ENCODE measurements at regions not wholly inside any gene's neighbourhood (a gene's known extent, or its start where the extent isn't known, plus 50 kb on each side); places are given as distances from the start of the nearest gene placed in this dataset.
"Not testable (repeated sequence)": the region's sequence is repeated elsewhere in the genome, so short reads cannot be mapped to it uniquely, and the experiment has no call there.

GRCh38 chr11:130560000-130560780 lies 111.7 kb downstream of the ADAMTS15 start:
- Histone ChIP-seq H3K9me3 (ENCODE audit: control insufficient read depth, low read length) (no peaks in the 10 kb centered on the region), H3K27ac (ENCODE audit: low read depth in 1 of 2, low read length in 2 of 2) (no peak overlapping the region), H3K4me3 (ENCODE audit: low read length in 2 of 2) (no peak overlapping the region), H3K4me1 (ENCODE audit: control insufficient read depth in 1 of 2, insufficient read depth in 2 of 2, low read length in 2 of 2) (no peaks in the 10 kb centered on the region), H3K36me3 (ENCODE audit: control insufficient read depth in 1 of 2, insufficient read depth in 2 of 2, low read length in 1 of 2) (no peaks in the 10 kb centered on the region), H3K27me3 (ENCODE audit: control insufficient read depth in 1 of 2, insufficient read depth in 2 of 2, low read length in 1 of 2) (no peaks in the 10 kb centered on the region)
- WGBS, 2 donors: 88% methylated on average over 14 of the region's 14 CpGs
- DNase-seq (no peak), ATAC-seq (ENCODE audit: low FRiP score) (no peak)
- intact Hi-C loops (cut with DNase I): no loop called here

- DNase-seq: no peak
- intact Hi-C loops (cut with DNase I): no loop called here
- WGBS, 2 donors: 9 to 77% methylated on average over 1 of the region's 1 CpG
- Histone ChIP-seq H3K36me3 (ENCODE audit: control insufficient read depth in 1 of 2, insufficient read depth in 2 of 2, low read length in 1 of 2) (no peaks in the 10 kb centered on the region), H3K9me3 (ENCODE audit: control insufficient read depth, low read length) (no peaks in the 10 kb centered on the region), H3K27ac (ENCODE audit: low read depth in 1 of 2, low read length in 2 of 2) (no peak overlapping the region), H3K4me3 (ENCODE audit: low read length in 2 of 2) (no peak overlapping the region), H3K27me3 (ENCODE audit: control insufficient read depth in 1 of 2, insufficient read depth in 2 of 2, low read length in 1 of 2) (no peaks in the 10 kb centered on the region), H3K4me1 (ENCODE audit: control insufficient read depth in 1 of 2, insufficient read depth in 2 of 2, low read length in 2 of 2) (no peaks in the 10 kb centered on the region)
- no peak for ATAC-seq (ENCODE audit: low FRiP score)
Measured at GRCh38 chr11:130560781-130561109, 112.3 kb downstream of the ADAMTS15 start.

GRCh38 chr11:130561441-130561881 lies 113.0 kb downstream of the ADAMTS15 start:
- H3K36me3 ChIP-seq (ENCODE audit: control insufficient read depth in 1 of 2, insufficient read depth in 2 of 2, low read length in 1 of 2): no peaks in the 10 kb centered on the region
- 82 to 87% methylated on average over 12 of the region's 12 CpGs for WGBS, 2 donors
- ATAC-seq (ENCODE audit: low FRiP score): no peak
- no peak overlapping the region for H3K27ac ChIP-seq (ENCODE audit: low read depth in 1 of 2, low read length in 2 of 2)
- no peaks in the 10 kb centered on the region for H3K27me3 ChIP-seq (ENCODE audit: control insufficient read depth in 1 of 2, insufficient read depth in 2 of 2, low read length in 1 of 2)
- intact Hi-C loops (cut with DNase I): no loop called here
- no peaks in the 10 kb centered on the region for H3K9me3 ChIP-seq (ENCODE audit: control insufficient read depth, low read length)
- no peak for DNase-seq
- H3K4me3 ChIP-seq (ENCODE audit: low read length in 2 of 2): no peak overlapping the region
- H3K4me1 ChIP-seq (ENCODE audit: control insufficient read depth in 1 of 2, insufficient read depth in 2 of 2, low read length in 2 of 2): no peaks in the 10 kb centered on the region

GRCh38 chr11:130562549-130562948 lies 114.1 kb downstream of the ADAMTS15 start:
- DNase-seq (no peak), ATAC-seq (ENCODE audit: low FRiP score) (no peak)
- no peaks in the 10 kb centered on the region for H3K4me1 ChIP-seq (ENCODE audit: control insufficient read depth in 1 of 2, insufficient read depth in 2 of 2, low read length in 2 of 2)
- no peak overlapping the region for H3K4me3 ChIP-seq (ENCODE audit: low read length in 2 of 2)
- no peak overlapping the region for H3K27ac ChIP-seq (ENCODE audit: low read depth in 1 of 2, low read length in 2 of 2)
- no peaks in the 10 kb centered on the region for H3K36me3 ChIP-seq (ENCODE audit: control insufficient read depth in 1 of 2, insufficient read depth in 2 of 2, low read length in 1 of 2)
- H3K27me3 ChIP-seq (ENCODE audit: control insufficient read depth in 1 of 2, insufficient read depth in 2 of 2, low read length in 1 of 2): no peaks in the 10 kb centered on the region
- intact Hi-C loops (cut with DNase I): no loop called here
- WGBS, 2 donors: 86 to 97% methylated on average over 2 of the region's 2 CpGs
- H3K9me3 ChIP-seq (ENCODE audit: control insufficient read depth, low read length): no peaks in the 10 kb centered on the region

- H3K4me3 ChIP-seq (ENCODE audit: low read length in 2 of 2); H3K9me3 ChIP-seq (ENCODE audit: control insufficient read depth, low read length); ATAC-seq (ENCODE audit: low FRiP score); intact Hi-C loops (cut with DNase I); H3K27me3 ChIP-seq (ENCODE audit: control insufficient read depth in 1 of 2, insufficient read depth in 2 of 2, low read length in 1 of 2); DNase-seq; H3K27ac ChIP-seq (ENCODE audit: low read depth in 1 of 2, low read length in 2 of 2); H3K36me3 ChIP-seq (ENCODE audit: control insufficient read depth in 1 of 2, insufficient read depth in 2 of 2, low read length in 1 of 2); H3K4me1 ChIP-seq (ENCODE audit: control insufficient read depth in 1 of 2, insufficient read depth in 2 of 2, low read length in 2 of 2): not testable (repeated sequence)
- 83 to 95% methylated on average over 7 of the region's 7 CpGs for WGBS, 2 donors
Measured at GRCh38 chr11:130566360-130566759, 117.9 kb downstream of the ADAMTS15 start.

- ATAC-seq (ENCODE audit: low FRiP score) (no peak), DNase-seq (no peak)
- no peaks in the 10 kb centered on the region for H3K27me3 ChIP-seq (ENCODE audit: control insufficient read depth in 1 of 2, insufficient read depth in 2 of 2, low read length in 1 of 2)
- H3K4me1 ChIP-seq (ENCODE audit: control insufficient read depth in 1 of 2, insufficient read depth in 2 of 2, low read length in 2 of 2): no peaks in the 10 kb centered on the region
- H3K9me3 ChIP-seq (ENCODE audit: control insufficient read depth, low read length): no peaks in the 10 kb centered on the region
- intact Hi-C loops (cut with DNase I): no loop called here
- H3K4me3 ChIP-seq (ENCODE audit: low read length in 2 of 2): no peak overlapping the region
- H3K36me3 ChIP-seq (ENCODE audit: control insufficient read depth in 1 of 2, insufficient read depth in 2 of 2, low read length in 1 of 2): no peaks in the 10 kb centered on the region
- no peak overlapping the region for H3K27ac ChIP-seq (ENCODE audit: low read depth in 1 of 2, low read length in 2 of 2)
- WGBS, 2 donors: 96 to 97% methylated on average over 1 of the region's 1 CpG
Measured at GRCh38 chr11:130571519-130571918, 123.1 kb downstream of the ADAMTS15 start.

GRCh38 chr11:130571947-130572584 lies 123.6 kb downstream of the ADAMTS15 start:
- Histone ChIP-seq H3K27ac (ENCODE audit: low read depth in 1 of 2, low read length in 2 of 2) (no peak overlapping the region), H3K9me3 (ENCODE audit: control insufficient read depth, low read length) (no peaks in the 10 kb centered on the region), H3K27me3 (ENCODE audit: control insufficient read depth in 1 of 2, insufficient read depth in 2 of 2, low read length in 1 of 2) (no peaks in the 10 kb centered on the region), H3K4me1 (ENCODE audit: control insufficient read depth in 1 of 2, insufficient read depth in 2 of 2, low read length in 2 of 2) (no peaks in the 10 kb centered on the region), H3K4me3 (ENCODE audit: low read length in 2 of 2) (no peak overlapping the region), H3K36me3 (ENCODE audit: control insufficient read depth in 1 of 2, insufficient read depth in 2 of 2, low read length in 1 of 2) (no peaks in the 10 kb centered on the region)
- intact Hi-C loops (cut with DNase I): no loop called here
- ATAC-seq (ENCODE audit: low FRiP score) (no peak), DNase-seq (no peak)
- WGBS, 2 donors: 64 to 68% methylated on average over 10 of the region's 10 CpGs

- Histone ChIP-seq H3K4me3 (ENCODE audit: low read length in 2 of 2) (no peak overlapping the region), H3K4me1 (ENCODE audit: control insufficient read depth in 1 of 2, insufficient read depth in 2 of 2, low read length in 2 of 2) (no peaks in the 10 kb centered on the region), H3K27ac (ENCODE audit: low read depth in 1 of 2, low read length in 2 of 2) (no peak overlapping the region), H3K9me3 (ENCODE audit: control insufficient read depth, low read length) (no peaks in the 10 kb centered on the region), H3K27me3 (ENCODE audit: control insufficient read depth in 1 of 2, insufficient read depth in 2 of 2, low read length in 1 of 2) (no peaks in the 10 kb centered on the region), H3K36me3 (ENCODE audit: control insufficient read depth in 1 of 2, insufficient read depth in 2 of 2, low read length in 1 of 2) (no peaks in the 10 kb centered on the region)
- intact Hi-C loops (cut with DNase I): no loop called here
- WGBS, 2 donors: 96 to 97% methylated on average over 2 of the region's 2 CpGs
- DNase-seq: no peak
- no peak for ATAC-seq (ENCODE audit: low FRiP score)
Measured at GRCh38 chr11:130573767-130574166, 125.3 kb downstream of the ADAMTS15 start.

GRCh38 chr11:130574740-130575139 lies 126.3 kb downstream of the ADAMTS15 start:
- DNase-seq: no peak
- Histone ChIP-seq H3K36me3 (ENCODE audit: control insufficient read depth in 1 of 2, insufficient read depth in 2 of 2, low read length in 1 of 2) (no peaks in the 10 kb centered on the region), H3K9me3 (ENCODE audit: control insufficient read depth, low read length) (no peaks in the 10 kb centered on the region), H3K4me3 (ENCODE audit: low read length in 2 of 2) (no peak overlapping the region), H3K27me3 (ENCODE audit: control insufficient read depth in 1 of 2, insufficient read depth in 2 of 2, low read length in 1 of 2) (no peaks in the 10 kb centered on the region), H3K27ac (ENCODE audit: low read depth in 1 of 2, low read length in 2 of 2) (no peak overlapping the region), H3K4me1 (ENCODE audit: control insufficient read depth in 1 of 2, insufficient read depth in 2 of 2, low read length in 2 of 2) (no peaks in the 10 kb centered on the region)
- no peak for ATAC-seq (ENCODE audit: low FRiP score)
- WGBS, 2 donors: 93 to 98% methylated on average over 2 of the region's 2 CpGs
- intact Hi-C loops (cut with DNase I): no loop called here
